ENCODE measurements at regions not wholly inside any gene's neighbourhood (a gene's known extent, or its start where the extent isn't known, plus 50 kb on each side); places are given as distances from the start of the nearest gene placed in this dataset.

DNA sequence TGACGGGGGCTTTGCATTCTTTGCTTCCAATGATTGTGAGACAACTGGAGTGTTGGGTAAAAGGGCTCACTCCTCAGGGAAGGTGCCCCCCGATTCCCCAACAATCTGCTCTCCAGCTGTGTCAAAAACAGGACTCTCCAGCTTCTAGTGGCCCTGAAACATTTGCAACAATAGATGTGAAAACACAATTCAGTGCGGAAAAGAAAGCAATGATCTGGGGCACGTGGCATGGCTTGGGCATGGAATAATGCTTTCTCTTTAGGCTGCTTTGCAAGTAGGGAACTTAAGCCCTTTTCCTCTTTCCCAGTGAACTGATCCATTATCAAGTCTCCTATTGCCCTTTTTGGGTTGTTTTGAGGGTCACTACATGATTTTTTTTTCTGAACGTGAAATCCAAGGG is 239.9 kb downstream of the C4orf33 start:
- TF ChIP-seq, protein P1, sequence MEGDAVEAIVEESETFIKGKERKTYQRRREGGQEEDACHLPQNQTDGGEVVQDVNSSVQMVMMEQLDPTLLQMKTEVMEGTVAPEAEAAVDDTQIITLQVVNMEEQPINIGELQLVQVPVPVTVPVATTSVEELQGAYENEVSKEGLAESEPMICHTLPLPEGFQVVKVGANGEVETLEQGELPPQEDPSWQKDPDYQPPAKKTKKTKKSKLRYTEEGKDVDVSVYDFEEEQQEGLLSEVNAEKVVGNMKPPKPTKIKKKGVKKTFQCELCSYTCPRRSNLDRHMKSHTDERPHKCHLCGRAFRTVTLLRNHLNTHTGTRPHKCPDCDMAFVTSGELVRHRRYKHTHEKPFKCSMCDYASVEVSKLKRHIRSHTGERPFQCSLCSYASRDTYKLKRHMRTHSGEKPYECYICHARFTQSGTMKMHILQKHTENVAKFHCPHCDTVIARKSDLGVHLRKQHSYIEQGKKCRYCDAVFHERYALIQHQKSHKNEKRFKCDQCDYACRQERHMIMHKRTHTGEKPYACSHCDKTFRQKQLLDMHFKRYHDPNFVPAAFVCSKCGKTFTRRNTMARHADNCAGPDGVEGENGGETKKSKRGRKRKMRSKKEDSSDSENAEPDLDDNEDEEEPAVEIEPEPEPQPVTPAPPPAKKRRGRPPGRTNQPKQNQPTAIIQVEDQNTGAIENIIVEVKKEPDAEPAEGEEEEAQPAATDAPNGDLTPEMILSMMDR (IDR thresholded peaks at IDR 0.05; ENCODE audit: borderline replicate concordance, extremely low read depth, insufficient read depth), result no peak
- no peak for FAIRE-seq

DNA sequence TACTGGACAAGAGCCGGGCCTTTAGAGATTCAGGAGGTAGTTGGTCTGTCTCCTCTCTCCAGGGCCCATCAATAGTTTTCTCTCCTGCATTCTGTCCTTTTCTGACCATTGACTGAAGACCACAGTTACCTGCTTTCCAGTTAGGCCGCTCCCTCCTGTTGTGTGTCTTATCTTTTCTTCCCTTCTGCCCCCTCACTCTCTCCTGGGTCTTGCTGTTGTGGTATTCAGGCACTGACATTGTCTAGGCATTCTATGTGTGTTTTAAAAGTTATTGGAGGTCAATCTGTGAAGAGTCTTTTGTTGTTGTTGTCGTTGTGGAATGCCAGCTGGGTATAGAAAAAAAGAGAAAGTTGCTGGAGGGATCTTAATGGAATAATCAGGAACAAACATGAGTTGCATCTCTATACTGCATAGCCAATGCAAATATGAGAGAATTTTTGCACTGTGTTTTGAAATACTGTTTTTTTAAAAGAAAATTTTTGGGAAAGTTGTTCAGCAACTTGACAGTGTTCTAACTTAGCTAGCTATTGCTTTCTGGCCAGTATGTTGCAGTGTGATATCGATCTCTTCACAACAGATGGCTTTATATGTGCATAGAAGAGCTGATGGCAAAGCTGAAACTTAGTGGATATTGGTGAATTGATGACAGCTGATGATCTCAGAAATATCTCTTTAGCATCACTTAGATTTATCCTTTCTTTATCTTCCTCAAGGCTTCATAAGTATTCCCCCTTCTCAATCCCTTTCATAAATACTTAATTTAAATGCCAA is 240.7 kb downstream of the C4orf33 start:
- Histone ChIP-seq H3K36me3 (ENCODE audit: control insufficient read depth in 2 of 3, insufficient read depth in 3 of 3, low read length in 3 of 3) (no peaks in the 10 kb centered on the region), H3K4me3 (ENCODE audit: low read length in 3 of 3) (no peak overlapping the region), H3K27ac (ENCODE audit: low read depth in 2 of 2, low read length in 2 of 2) (no peak overlapping the region), H3K4me1 (ENCODE audit: control insufficient read depth in 2 of 3, insufficient read depth in 2 of 3, low read depth in 1 of 3, low read length in 3 of 3) (no peaks in the 10 kb centered on the region), H3K9me3 (ENCODE audit: control insufficient read depth in 2 of 3, insufficient read depth in 1 of 3, low read length in 3 of 3) (no peaks in the 10 kb centered on the region), H3K9ac (ENCODE audit: low read length in 3 of 3) (no peak overlapping the region), H3K27me3 (ENCODE audit: control insufficient read depth, insufficient read depth, low read length) (no peaks in the 10 kb centered on the region)
- intact Hi-C loops (cut with DNase I), result no loop called here
- TF ChIP-seq, protein P1 (IDR thresholded peaks at IDR 0.05; ENCODE audit: borderline replicate concordance, extremely low read depth, insufficient read depth), result no peak
- DNase-seq, result no peak
- FAIRE-seq, result no peak

More for the DNA sequence above, 239.9 kb downstream of the C4orf33 start:
- no peaks in the 10 kb centered on the region for H3K4me1 ChIP-seq (ENCODE audit: control insufficient read depth in 2 of 3, insufficient read depth in 2 of 3, low read depth in 1 of 3, low read length in 3 of 3)
- intact Hi-C loops (cut with DNase I), result no loop called here
- no peaks in the 10 kb centered on the region for H3K36me3 ChIP-seq (ENCODE audit: control insufficient read depth in 2 of 3, insufficient read depth in 3 of 3, low read length in 3 of 3)
- no peak overlapping the region for H3K9ac ChIP-seq (ENCODE audit: low read length in 3 of 3)
- H3K9me3 ChIP-seq (ENCODE audit: control insufficient read depth in 2 of 3, insufficient read depth in 1 of 3, low read length in 3 of 3), result no peaks in the 10 kb centered on the region
- H3K27me3 ChIP-seq (ENCODE audit: control insufficient read depth, insufficient read depth, low read length), result no peaks in the 10 kb centered on the region
- H3K4me3 ChIP-seq (ENCODE audit: low read length in 3 of 3), result no peak overlapping the region
- no peak overlapping the region for H3K27ac ChIP-seq (ENCODE audit: low read depth in 2 of 2, low read length in 2 of 2)
- DNase-seq, result no peak

DNA sequence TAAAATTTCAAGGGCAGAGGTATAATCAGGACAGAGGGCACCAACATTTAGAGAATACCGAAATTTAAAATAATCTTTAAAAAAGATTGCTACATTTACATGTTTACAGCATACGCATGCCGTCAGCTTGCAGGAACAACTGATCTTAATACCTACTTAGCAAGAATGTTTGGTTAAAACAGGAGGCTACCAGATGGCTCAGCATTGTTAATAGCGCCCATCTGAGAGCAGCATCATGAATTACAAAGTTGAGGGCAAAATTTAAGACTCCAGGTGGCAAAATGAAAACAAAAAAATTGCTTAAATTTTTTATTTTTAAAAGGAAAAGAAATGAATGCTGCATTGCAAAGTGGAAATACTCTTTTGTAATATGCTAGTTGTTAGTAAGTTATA is 241.3 kb downstream of the C4orf33 start:
- H3K9me3 ChIP-seq (ENCODE audit: control insufficient read depth in 2 of 3, insufficient read depth in 1 of 3, low read length in 3 of 3), result no peaks in the 10 kb centered on the region
- H3K27ac ChIP-seq (ENCODE audit: low read depth in 2 of 2, low read length in 2 of 2), result no peak overlapping the region
- H3K9ac ChIP-seq (ENCODE audit: low read length in 3 of 3), result no peak overlapping the region
- H3K4me1 ChIP-seq (ENCODE audit: control insufficient read depth in 2 of 3, insufficient read depth in 2 of 3, low read depth in 1 of 3, low read length in 3 of 3), result no peaks in the 10 kb centered on the region
- no peak for DNase-seq
- intact Hi-C loops (cut with DNase I), result no loop called here
- H3K4me3 ChIP-seq (ENCODE audit: low read length in 3 of 3), result no peak overlapping the region
- H3K27me3 ChIP-seq (ENCODE audit: control insufficient read depth, insufficient read depth, low read length), result no peaks in the 10 kb centered on the region
- FAIRE-seq, result no peak
- no peaks in the 10 kb centered on the region for H3K36me3 ChIP-seq (ENCODE audit: control insufficient read depth in 2 of 3, insufficient read depth in 3 of 3, low read length in 3 of 3)
- TF ChIP-seq, protein P1 (IDR thresholded peaks at IDR 0.05; ENCODE audit: borderline replicate concordance, extremely low read depth, insufficient read depth), result no peak

Data from kidney (tissue), 13 donors.